ENCODE measurements at regions not wholly inside any gene's neighbourhood (a gene's known extent, or its start where the extent isn't known, plus 50 kb on each side); places are given as distances from the start of the nearest gene placed in this dataset.
"Not testable (repeated sequence)": the region's sequence is repeated elsewhere in the genome, so short reads cannot be mapped to it uniquely, and the experiment has no call there.

GRCh38 chr9:87338088-87338989 lies 159.3 kb upstream of the DAPK1 start:
- no peak for DNase-seq

- no peak for DNase-seq
Measured at GRCh38 chr9:87340391-87340790, 157.3 kb upstream of the DAPK1 start.

- no peak for DNase-seq
Measured at GRCh38 chr9:87342743-87343142, 154.9 kb upstream of the DAPK1 start.

- DNase-seq: peak in 1 of 2 experiments; percentile 28
Measured at GRCh38 chr9:87343816-87344430, 153.7 kb upstream of the DAPK1 start.

- no peak for DNase-seq
Measured at GRCh38 chr9:87346061-87346665, 151.5 kb upstream of the DAPK1 start.

- no peak for DNase-seq
Measured at GRCh38 chr9:87350915-87351314, 146.8 kb upstream of the DAPK1 start.

- no peak for DNase-seq
Measured at GRCh38 chr9:87353301-87353700, 144.4 kb upstream of the DAPK1 start.

GRCh38 chr9:87354147-87354546 lies 143.5 kb upstream of the DAPK1 start:
- no peak for DNase-seq

- DNase-seq: no peak
Measured at GRCh38 chr9:87357600-87357999, 140.1 kb upstream of the DAPK1 start.

- DNase-seq: no peak
Measured at GRCh38 chr9:87359264-87359663, 138.4 kb upstream of the DAPK1 start.

GRCh38 chr9:87359958-87360601 lies 137.6 kb upstream of the DAPK1 start:
- DNase-seq: no peak

- DNase-seq: no peak
Measured at GRCh38 chr9:87370049-87370685, 127.5 kb upstream of the DAPK1 start.

GRCh38 chr9:87371795-87372355 lies 125.8 kb upstream of the DAPK1 start:
- DNase-seq: no peak

- no peak for DNase-seq
Measured at GRCh38 chr9:87372356-87372851, 125.3 kb upstream of the DAPK1 start.

- DNase-seq: not testable (repeated sequence)
Measured at GRCh38 chr9:87374023-87374919, 123.4 kb upstream of the DAPK1 start.

GRCh38 chr9:87375397-87376073 lies 122.1 kb upstream of the DAPK1 start:
- DNase-seq: no peak

- DNase-seq: no peak
Measured at GRCh38 chr9:87378676-87379075, 119.0 kb upstream of the DAPK1 start.

GRCh38 chr9:87379300-87379699 lies 118.4 kb upstream of the DAPK1 start:
- no peak for DNase-seq

GRCh38 chr9:87381050-87381711 lies 116.5 kb upstream of the DAPK1 start:
- no peak for DNase-seq

- DNase-seq: no peak
Measured at GRCh38 chr9:87381746-87382145, 115.9 kb upstream of the DAPK1 start.
